Inferior parietal cortex (tissue), 1 donor: ENCODE measurements at regions not wholly inside any gene's neighbourhood (a gene's known extent, or its start where the extent isn't known, plus 50 kb on each side); places are given as distances from the start of the nearest gene placed in this dataset.

Source experiments
- DNase-seq: peaks from one replicate; pipeline ENCODE4 v3.0.0-alpha.2; 2016; ENCODE audit errors: extremely low spot score

DNA sequence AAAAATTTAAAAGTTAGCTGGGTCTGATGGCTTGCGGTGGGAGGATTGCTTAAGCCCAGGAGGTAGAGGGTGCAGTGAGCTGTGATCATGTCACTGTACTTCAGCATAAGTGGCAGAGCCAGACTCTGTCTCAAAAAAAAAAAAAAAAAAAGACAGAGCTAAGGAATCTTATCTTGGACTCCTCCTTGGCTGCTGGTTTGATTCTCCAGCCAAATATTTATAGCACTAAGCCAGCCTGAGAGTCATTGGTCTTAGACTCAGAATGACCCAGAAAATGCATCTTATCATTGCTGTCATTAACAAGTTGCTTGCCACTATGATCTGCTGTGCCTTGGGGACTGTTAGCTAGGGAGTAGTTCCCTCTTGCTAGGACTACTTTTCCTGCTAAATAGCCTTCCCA, 164.7 kb downstream of the GNAT3 start:
- DNase-seq = no peak

DNA sequence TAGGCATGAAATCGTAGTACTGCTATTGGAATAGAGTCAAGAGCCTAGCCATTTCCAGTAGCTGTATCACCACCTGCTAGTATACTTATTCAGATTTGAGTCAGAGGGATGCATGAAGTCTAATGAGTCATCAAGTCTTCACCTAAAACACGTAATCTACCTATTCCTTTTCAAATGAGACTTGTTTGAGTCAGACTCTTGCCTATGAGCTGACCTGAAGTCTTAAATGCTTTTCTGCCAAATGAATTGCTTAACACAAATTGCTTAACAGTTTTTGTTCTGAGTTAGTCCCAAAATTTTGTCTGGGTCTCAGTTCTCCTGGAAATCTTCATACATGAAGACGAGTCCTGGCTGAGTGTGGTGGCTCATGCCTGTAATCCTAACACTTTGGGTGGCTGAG, 165.2 kb downstream of the GNAT3 start:
- DNase-seq = no peak

DNA sequence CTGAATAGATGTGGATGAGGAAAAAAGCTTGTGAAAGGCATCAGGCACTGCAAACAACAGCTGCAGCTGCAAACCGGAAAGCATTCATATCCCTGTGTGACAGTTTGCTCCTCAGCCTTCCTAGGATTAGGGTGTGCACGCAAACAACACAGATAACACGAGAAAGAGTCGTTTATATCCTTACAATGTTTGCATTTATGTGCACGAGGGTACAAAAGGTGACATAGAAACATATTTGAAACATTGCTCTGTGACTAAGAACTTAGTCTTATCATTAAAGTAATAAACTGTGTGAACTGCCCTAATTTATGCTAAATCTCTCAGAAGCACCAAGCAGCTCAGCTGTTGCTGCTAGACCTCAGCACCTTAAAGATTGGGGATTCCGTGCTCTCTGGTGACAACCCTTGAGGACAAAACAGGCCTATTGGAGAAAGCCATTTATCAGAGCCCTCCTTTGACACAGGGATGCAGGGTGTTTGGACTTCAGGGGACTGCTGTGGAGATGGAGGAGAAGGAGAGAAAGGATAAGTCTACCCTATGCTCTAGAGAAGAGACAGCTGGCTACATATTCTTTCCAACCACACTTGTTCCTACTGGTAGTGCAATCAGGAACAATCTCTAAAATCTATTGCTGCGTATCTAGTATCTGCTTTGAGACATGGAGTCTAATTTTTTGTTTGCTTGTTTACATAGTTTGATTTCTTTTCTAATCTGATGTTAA, 176.2 kb downstream of the GNAT3 start:
- peak; percentile 38 for DNase-seq

DNA sequence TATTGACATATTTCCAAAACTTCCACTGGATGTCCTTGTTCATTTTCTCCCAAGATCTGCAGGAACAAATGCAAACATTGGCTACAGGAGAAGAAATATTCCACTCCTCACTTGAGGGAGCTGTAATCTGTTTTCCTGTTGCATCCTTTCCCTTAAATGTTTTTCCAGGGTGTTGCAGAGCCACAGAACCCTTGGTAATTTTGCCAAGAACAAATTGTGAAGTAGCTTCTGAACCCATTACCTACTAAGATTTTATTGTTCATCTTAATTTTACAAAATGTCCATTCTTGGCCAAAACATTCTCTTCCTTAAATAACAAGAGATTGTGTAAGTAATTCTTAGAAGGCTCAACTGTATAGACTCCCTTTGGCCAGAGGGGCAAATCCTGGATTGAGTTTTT, 177.0 kb downstream of the GNAT3 start:
- DNase-seq = no peak

DNA sequence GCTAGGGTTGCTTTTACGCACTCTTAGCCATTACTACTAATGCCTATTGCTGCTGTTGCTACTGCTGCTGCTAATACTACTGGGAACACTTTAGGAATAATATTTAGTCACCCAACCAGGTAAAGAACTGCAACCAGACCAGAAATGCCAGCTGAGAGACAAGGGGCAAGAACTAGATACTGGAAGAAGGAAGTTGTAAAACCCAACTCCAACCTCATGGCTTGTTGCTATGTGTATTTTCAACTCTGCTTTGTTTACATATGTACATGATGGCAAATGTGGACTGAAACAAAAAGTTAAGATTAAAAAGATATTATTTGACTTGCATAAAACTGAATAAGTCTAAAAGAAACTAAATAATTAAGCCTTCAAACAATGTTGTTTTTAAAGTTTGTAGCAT, 177.7 kb downstream of the GNAT3 start:
- DNase-seq = no peak

DNA sequence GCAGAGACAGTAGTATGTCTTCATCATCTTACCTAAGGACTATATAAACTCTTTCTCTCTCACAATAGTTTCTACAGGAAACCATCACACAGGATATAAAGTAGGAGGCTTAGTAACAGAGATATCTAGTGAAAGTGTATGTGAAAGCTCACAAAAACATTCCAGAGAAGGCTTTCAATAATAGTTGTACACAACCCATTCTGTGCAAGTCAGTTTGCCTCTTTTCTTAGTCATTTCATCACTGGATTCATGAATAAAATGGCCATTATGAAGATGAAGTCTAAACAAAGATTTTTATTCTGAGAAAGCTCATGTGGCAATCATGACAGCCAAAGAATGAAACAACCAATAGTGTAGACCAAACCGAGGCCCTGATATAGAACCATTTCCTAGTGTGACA, 178.8 kb downstream of the GNAT3 start:
- DNase-seq = no peak

DNA sequence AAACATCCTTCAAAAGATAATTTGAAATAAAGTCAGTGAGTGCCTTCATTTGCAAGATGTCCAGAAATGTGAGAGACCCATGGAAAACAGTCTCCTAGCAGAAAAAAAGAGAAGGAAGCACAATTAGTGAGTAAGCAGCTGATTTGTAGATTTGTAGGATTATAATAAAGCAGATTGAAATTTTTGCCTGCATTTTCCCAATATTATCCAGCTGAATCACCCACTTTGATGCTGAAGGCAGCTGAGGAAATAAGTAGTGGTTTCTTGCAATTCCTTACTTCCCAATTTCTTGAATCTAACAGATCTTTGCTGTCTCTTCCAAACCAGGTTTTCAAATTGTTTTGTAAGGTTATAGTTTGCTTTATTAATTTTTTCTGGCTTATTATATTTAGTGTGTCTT, 181.4 kb downstream of the GNAT3 start:
- no peak for DNase-seq

DNA sequence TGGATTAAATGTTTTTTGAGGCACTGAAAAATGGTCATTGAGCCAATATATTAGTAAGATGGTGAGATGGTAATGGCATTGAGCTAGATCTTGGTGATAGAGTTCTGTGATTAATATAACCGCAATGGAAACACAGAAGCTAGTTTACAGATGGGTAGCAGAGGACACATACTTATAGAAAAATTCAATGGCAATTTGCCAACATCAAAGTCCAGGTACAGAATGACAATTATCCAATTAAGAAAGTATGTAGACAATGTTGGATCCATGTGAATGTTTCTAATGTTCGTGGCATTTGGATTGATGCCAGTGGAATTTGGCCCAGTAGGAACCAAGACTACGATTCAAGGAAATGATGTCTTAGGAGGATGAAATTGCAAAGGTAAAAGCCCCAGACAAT, 187.8 kb downstream of the GNAT3 start:
- DNase-seq = no peak

DNA sequence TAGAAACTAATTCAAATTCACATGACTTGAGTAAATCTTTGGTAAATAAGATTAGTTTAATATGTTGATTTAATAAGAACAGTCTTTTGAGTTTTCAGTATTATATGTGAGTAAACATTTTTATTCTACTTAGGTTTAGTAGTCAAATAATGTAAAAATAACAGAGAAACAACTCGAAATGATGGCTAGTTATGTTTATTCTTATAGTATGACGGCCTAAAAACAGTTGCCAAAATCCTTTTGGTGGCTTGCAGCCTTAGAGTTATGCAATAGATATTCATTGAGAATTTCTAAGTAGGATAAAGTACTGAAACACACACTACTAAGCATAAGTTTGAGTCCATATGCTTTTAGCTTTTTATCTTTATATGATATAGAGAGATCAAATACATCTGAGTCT, 184.8 kb downstream of the GNAI1 start:
- DNase-seq = no peak

DNA sequence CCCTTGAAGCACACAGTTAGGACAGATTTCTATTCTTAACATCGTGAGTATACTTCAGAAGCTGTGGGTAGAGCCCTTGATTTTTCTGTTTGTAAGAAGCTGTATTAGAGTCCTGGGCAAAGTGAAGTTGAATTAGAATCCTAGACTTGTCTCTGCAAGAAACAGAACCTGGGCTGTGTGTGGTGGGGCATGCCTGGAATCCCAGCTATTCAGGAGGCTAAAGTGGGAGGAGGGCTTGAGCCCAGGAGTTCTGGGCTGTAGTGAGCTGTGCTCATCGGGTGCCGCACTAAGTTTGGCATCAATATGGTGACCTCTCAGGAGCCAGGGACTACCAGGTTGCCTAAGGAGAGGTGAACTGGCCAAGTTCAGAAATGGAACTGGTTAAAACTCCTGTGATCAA, 183.4 kb downstream of the GNAI1 start:
- DNase-seq = no peak

DNA sequence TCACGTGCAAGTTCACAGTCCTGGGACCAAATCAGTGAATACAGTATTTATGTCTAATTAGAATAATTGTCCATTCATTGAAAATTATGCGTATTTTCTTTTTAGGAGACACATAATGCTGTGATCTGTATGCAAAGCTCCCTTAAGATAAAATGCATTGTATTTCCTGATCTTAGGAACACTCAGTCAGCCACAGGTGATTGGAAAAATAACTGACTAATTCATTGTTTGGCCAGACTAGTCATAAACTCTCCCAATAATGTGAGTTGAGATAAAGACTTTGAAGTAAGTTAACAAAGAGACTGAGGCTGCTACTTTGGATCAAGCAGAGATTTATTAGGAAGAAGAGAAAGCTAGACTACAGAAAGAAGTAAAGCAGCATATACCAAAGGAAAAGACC, 182.2 kb downstream of the GNAI1 start:
- DNase-seq = no peak

DNA sequence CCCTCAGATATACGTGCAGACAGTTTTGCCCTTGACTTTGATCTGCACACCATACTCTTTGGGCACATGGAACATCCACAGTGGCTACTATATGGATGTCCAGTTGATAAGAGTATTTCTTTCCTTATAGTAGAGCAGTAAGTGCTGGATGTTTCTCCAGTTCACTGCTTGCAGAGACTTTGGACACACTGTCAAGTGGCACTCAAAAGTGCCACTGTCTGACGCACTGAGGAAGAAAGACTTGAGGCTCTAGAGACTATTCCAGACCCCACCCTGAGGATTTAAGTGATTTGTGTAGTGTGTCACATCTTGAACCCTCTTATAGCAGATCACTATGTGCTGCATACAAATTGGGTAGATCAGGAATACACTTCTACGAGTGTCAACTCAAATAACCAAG, 179.1 kb downstream of the GNAI1 start:
- no peak for DNase-seq

DNA sequence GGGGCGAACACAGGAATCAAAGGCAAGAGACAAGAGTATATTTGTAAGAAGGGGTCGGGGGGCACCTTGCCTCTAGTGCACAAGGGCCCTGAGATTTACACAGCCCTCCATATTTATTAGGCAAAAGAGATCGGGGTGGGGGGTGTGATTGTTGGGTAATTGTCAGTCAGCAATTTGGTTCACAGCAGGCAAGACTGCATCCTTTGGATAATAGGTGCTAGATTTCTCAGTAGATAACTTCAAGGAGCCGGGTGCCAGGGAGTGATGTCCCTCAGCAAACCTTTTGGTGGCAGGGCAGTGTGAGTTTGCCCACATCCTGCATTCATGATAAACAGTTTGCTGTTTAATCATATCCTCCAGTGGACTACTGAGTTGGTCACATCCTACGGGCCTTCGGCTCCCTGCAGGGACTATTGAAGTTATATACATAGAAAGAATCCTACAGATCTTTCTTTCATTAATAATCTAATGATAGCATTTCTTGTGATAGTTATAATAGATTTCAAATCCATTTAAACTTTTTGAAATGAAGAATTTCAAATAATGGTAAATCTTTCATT, 178.5 kb downstream of the GNAI1 start:
- no peak for DNase-seq

DNA sequence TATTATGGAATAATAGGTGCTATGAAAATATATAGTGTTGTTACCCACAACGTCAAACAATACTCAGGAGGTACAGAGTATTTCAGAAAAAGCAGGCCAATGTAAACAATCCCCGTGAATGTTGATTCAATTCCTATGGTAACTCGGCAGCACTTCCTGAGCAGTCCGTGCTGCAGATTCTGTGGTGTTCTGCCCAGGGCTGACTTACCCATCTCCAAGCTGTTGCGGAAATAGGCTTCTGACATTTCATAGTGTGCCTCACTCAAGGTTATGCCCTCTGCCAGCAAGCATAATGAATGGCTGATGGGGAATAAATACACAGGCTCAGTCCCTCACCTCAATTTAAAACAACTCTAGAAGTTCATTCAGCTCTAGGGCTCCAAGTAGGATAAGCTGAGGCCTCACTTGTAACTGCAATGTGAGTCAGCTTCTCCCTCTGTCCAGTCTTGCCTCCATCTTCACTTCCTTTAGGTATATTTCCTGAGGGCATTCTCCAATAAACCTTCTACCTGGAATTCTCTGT, 177.6 kb downstream of the GNAI1 start:
- no peak for DNase-seq

DNA sequence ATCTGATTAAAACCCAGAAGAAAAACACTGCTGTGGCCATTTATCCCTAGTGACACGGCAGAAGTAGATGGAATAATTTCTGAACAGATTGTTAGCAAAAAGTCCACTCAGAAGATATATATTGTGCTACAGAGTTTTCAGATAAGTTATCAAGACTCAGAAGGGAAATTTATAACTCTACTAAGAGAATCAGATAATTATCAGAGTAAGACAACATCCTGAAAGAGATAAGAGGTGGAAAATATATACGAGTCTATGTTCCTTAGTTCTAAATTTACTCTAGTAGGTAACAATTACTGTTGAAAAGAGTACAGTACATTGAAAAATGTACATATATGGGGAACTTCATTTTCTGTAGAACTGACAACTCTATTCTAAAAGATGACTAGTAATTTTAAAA, 176.7 kb downstream of the GNAI1 start:
- no peak for DNase-seq

DNA sequence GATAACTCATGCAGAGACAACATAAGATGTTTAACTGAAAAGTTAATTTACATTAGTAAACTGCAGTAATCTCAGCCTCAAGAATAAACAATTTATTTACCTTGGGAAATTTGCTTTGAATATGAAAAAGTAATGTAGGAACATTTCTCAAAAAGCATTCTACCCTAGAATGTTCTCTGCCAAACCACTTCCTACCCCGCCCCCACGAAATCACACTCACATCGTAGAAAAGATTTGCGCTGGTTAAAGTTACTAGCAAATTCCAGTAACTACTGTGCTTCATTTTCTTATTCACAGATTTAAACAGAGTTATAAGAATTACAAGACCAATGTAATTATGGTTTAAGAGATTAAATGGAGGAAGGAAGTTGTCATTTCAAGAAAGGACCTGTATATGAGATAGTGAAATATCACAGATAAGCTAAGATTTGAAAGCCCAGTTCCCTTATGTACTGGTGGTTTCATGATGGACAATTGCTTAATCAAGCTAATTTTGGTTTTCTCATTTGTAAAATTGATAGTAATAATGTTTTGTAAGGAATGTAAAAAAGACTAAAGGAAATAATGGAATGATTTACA, 175.4 kb downstream of the GNAI1 start:
- DNase-seq = no peak

DNA sequence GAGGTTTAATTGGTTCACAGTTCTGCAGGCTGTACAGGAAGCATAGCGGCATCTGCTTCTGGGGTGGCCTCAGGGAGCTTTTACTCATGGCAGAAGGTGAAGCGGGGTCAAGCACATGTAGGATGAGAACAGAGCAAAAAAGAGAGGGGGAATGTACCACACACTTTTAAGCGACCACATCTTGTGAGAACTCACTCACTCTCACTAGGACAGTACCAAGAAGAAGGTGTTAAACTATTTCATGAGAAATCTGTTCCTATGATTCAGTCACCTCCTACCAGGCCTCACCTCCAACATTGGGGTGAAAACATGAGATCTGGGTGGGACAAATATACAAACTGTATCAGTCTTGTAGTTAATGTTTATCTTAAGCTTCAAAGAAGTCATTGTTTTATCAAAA, 174.7 kb downstream of the GNAI1 start:
- no peak for DNase-seq

DNA sequence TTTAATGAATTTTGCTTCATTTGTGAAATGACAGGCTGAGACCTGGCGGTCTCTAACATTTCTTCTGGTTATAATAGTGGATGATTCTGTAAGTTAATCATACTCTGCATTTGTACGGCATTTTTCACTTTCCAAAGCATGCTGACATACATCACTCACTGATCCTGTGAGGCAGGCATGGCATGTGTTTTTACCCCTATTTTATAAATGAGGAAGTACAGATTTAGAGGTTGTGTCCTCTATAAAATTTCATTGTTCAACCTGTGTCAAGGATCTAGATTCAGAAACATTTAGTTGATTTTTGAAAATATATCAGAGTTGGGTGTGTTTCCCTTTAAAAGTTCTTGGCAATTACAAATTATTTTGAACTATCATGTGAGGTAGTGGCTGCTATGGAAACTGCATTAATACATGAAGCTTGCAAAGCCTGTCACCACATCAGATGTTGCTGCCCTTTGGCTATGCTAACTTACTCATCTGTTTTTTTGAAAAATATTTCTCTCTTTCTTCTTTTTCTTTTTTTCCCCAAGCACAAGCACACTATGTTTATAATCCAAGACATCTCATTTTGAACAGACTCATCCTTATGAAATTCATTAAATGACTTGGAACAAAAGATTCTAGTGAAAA, 172.7 kb downstream of the GNAI1 start:
- no peak for DNase-seq

DNA sequence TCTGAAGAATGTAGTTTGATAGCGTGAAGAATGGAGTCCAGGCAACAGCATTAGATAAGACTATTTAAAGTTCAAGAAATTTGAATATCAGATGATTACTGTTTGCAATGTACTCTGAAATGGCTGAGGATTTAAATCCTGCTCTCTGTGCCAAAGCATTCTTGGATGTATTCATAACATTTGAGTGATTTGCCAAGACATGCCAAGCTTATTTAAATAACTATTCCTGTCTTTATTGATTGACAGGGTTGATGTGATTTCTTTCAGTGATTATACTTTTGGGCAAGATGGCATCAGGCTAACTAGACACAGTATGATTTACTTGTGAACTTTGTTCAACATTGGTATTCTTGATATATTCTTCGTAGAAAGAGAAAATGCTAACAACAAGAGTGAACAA, 168.7 kb downstream of the GNAI1 start:
- DNase-seq = no peak

DNA sequence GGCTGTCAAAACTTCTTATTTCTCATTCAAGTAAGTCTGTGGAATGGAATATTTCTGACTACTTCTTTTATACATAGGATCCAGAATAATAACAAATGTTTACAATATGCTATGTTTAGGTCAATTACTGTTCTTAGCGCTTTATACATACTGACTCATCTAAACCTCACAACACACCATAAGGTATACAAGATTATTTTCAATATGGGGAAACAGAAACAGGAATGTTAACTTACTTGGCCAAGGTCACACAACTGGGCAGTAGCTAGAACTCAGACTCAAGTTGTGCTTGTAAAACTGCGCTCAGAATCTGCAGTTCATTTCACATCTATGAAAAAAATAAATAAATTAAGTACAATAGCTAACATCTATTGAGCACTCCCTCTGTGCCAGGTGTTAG, 168.0 kb downstream of the GNAI1 start:
- no peak for DNase-seq

DNA sequence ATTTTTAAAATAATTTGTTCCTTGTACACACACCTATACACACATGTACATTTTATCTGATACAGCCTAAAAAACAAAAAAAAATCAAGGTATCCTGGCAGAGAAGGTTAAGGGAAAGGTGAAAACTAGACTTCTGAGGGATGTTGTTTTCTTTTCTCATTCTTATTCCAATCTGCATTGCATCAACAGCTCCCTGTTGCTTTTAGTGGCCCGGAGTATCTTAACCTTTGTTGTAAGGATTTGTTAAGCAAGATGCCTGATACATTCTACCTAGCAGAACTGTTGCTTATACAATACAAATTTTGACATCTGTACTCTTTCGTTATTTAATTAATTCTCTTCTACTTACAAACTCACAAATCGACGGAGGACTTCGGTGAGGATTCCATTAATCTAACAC, 167.4 kb downstream of the GNAI1 start:
- DNase-seq = no peak

DNA sequence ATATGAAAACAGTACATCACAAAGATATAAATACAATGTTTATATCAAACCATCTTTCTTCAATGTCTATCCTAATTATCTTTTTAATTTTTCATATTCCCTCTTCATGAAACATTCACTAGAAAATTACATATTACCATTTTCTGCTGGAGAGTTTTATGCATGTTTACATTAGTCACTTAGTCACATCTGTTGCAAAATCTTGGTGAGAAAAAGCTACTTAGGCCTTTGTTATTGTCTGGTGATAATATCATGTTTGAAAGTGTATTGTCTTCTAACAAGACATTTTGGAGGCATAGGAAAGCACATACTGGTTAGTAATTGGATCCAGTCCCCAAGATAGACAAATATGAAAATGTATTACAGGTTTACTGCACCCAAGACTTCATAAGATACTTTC, 163.6 kb downstream of the GNAI1 start:
- DNase-seq = no peak

DNA sequence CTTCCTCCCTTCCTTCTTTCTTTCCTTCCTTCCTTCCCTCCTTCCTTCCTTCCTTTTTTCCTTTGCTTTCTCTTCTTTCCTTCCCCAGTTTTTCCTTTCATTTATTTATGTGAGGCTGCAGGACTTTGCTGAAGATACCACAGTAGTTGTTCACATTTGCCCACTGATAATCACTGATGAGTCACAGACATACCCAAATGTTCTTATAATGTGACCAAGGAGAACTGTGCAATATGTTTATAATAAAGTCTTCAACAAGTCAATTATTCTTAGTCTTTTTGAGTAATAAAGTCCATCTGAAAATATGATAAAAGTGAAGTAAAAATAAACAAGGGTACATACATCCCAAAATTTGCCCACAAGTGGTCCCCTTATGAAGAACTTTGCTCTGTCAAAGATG, 159.7 kb downstream of the GNAI1 start:
- no peak for DNase-seq
